Nephron (organoid): ENCODE measurements at regions not wholly inside any gene's neighbourhood (a gene's known extent, or its start where the extent isn't known, plus 50 kb on each side); places are given as distances from the start of the nearest gene placed in this dataset.

Source experiments
- H3K27ac Mint-ChIP-seq, 3 experiments: 2 replicates each; pipeline ENCODE4 v1.8.0; 2020; ENCODE audit warnings: mixed read lengths in 3 of 3, mild to moderate bottlenecking in 2 of 3, moderate library complexity in 1 of 3
- H3K27me3 Mint-ChIP-seq: 2 replicates; pipeline ENCODE4 v1.8.0; 2021; ENCODE audit warnings: low read depth, mild to moderate bottlenecking, moderate library complexity, mixed read lengths
- H3K36me3 Mint-ChIP-seq: 2 replicates; pipeline ENCODE4 v1.8.0; 2020; ENCODE audit warnings: low read depth, mixed read lengths
- H3K4me1 Mint-ChIP-seq: 2 replicates; pipeline ENCODE4 v1.8.0; 2020; ENCODE audit warnings: mixed read lengths
- H3K4me3 Mint-ChIP-seq, 3 experiments: 2 replicates each; pipeline ENCODE4 v1.8.0; 2020; ENCODE audit warnings: mild to moderate bottlenecking in 3 of 3, mixed read lengths in 3 of 3, moderate library complexity in 2 of 3
- H3K9me3 Mint-ChIP-seq: 2 replicates; pipeline ENCODE4 v1.8.0; 2020; ENCODE audit warnings: mixed read lengths
- TF ChIP-seq, protein P1 (sequence below), 3 experiments: fragments of 200-600 bp; sonication (generic); IDR thresholded peaks; one replicate each; pipeline ENCODE4 v1.5.0; 2021; ENCODE audit warnings: antibody characterized with exemption in 3 of 3; ENCODE audit not compliant: unreplicated experiment in 3 of 3

DNA sequence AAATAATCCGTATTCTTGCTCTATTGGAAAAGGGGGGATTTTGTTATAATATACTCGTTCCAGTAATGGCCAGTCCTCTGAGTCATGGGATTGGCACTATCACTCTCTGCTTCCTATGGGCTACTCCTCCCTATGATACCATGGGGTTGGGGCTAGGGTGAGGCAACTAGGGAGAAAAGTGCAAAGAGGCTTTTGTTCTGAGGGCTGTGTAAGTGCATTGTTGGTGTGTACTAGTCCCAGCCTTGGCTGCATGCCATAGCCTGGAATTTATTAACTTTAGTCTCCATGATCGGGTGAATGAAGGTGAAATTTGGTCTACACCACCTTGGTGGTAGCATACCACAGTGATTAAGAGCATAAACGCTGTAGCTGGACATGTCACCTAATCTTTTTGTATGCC is 247.6 kb downstream of the RPAP3 start:
- Mint-ChIP-seq H3K27me3 (peaks cover 8% of the 10 kb centered on the region), H3K36me3 (no peaks in the 10 kb centered on the region), H3K4me3 (no peak overlapping the region), H3K9me3 (peaks cover 13% of the 10 kb centered on the region), H3K4me1 (no peaks in the 10 kb centered on the region), H3K27ac (no peak overlapping the region)
- TF ChIP-seq, protein P1, sequence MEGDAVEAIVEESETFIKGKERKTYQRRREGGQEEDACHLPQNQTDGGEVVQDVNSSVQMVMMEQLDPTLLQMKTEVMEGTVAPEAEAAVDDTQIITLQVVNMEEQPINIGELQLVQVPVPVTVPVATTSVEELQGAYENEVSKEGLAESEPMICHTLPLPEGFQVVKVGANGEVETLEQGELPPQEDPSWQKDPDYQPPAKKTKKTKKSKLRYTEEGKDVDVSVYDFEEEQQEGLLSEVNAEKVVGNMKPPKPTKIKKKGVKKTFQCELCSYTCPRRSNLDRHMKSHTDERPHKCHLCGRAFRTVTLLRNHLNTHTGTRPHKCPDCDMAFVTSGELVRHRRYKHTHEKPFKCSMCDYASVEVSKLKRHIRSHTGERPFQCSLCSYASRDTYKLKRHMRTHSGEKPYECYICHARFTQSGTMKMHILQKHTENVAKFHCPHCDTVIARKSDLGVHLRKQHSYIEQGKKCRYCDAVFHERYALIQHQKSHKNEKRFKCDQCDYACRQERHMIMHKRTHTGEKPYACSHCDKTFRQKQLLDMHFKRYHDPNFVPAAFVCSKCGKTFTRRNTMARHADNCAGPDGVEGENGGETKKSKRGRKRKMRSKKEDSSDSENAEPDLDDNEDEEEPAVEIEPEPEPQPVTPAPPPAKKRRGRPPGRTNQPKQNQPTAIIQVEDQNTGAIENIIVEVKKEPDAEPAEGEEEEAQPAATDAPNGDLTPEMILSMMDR (IDR thresholded peaks at IDR 0.05; ENCODE audit: unreplicated experiment in 3 of 3), result no peak

DNA sequence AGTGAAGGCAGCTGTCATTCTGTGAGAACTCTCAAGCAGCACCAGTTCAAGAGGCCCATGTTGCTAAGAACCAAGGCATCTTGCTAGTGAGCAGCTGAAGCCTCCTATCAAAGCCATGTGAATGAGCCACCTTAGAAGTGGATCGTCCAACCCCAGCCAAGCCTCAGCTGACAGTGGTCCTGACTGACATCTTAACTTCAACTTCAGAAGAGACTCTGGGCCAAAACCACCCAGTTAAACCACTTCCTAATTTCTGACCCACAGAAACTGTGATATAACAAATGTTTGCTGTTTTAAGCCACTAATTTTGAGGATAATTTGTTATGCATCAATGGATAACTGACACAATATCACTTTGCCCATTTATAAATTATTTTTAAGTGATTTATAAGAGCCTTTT is 256.0 kb downstream of the RPAP3 start:
- H3K9me3 Mint-ChIP-seq, result peaks cover 6% of the 10 kb centered on the region
- no peaks in the 10 kb centered on the region for H3K4me1 Mint-ChIP-seq
- no peak overlapping the region for H3K27ac Mint-ChIP-seq
- no peak overlapping the region for H3K4me3 Mint-ChIP-seq
- H3K36me3 Mint-ChIP-seq, result no peaks in the 10 kb centered on the region
- TF ChIP-seq, protein P1 (IDR thresholded peaks at IDR 0.05; ENCODE audit: unreplicated experiment in 3 of 3), result no peak
- H3K27me3 Mint-ChIP-seq, result peaks cover 6% of the 10 kb centered on the region

DNA sequence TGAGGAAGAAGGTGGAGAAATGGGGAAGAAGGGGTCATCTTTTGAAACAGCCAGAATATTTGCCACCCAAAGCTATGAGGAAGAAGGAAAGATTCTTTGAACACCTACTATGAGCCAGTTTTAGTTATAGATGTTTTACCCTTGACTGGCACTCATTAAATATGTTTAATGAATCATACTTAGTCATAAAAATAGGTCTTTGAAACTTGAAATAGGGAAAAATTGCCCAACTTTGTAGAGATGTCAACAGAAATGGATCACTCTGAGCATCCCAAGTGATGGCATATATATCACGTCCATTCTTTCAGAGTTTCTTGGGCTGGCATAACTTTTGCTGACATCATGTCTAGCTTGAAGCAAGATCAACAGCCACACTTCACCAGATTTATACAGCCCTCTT is 263.5 kb downstream of the RPAP3 start:
- Mint-ChIP-seq H3K9me3 (peaks cover 49% of the 10 kb centered on the region), H3K36me3 (no peaks in the 10 kb centered on the region), H3K27ac (no peak overlapping the region), H3K4me1 (no peaks in the 10 kb centered on the region), H3K27me3 (no peaks in the 10 kb centered on the region), H3K4me3 (no peak overlapping the region)
- TF ChIP-seq, protein P1 (IDR thresholded peaks at IDR 0.05; ENCODE audit: unreplicated experiment in 3 of 3), result no peak

DNA sequence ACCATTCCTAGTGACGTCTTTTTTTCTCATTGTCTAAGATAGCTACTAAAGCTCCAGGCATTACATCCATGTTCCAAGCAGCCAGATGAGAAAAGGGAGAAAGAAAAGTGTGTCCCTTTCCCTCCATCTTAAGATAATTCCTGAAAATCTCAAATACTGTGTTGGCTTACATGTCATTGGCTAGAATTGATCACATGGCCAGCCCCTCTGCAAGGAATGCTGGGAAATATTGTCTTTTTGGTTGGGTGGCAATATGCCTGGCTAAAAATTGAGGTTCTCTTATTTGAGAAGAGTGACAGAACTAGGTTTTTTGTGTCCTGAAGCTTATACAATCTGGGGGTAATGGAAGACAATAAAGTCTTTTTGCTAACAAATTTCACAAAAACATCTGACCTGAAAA is 264.3 kb downstream of the RPAP3 start:
- H3K4me3 Mint-ChIP-seq, result no peak overlapping the region
- H3K9me3 Mint-ChIP-seq, result peaks cover 51% of the 10 kb centered on the region
- H3K27ac Mint-ChIP-seq, result no peak overlapping the region
- no peaks in the 10 kb centered on the region for H3K36me3 Mint-ChIP-seq
- no peaks in the 10 kb centered on the region for H3K4me1 Mint-ChIP-seq
- TF ChIP-seq, protein P1 (IDR thresholded peaks at IDR 0.05; ENCODE audit: unreplicated experiment in 3 of 3), result no peak
- H3K27me3 Mint-ChIP-seq, result no peaks in the 10 kb centered on the region

DNA sequence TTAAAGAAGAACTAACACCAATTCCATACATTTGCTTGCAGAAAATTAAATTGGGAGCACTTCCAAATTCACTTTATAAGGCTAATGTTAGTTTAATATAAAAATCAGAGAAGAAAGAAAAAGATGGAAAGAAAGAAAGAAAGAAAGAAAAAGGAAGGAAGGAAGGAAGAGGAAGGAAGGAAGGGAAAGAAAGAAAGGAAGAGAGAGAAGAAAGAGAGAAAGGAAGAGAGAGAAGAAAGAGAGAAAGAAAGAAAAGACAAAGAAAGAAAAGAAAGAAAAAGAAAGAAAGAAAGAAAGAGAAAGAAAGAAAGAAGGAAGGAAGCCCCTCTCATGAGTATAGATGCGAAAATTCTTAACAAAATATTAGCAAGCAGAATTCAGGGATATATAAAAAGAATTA is 267.7 kb downstream of the RPAP3 start:
- TF ChIP-seq, protein P1 (IDR thresholded peaks at IDR 0.05; ENCODE audit: unreplicated experiment in 3 of 3), result no peak
- Mint-ChIP-seq H3K36me3 (no peaks in the 10 kb centered on the region), H3K9me3 (peaks cover 52% of the 10 kb centered on the region), H3K4me1 (no peaks in the 10 kb centered on the region), H3K27me3 (no peaks in the 10 kb centered on the region), H3K4me3 (no peak overlapping the region), H3K27ac (no peak overlapping the region)

DNA sequence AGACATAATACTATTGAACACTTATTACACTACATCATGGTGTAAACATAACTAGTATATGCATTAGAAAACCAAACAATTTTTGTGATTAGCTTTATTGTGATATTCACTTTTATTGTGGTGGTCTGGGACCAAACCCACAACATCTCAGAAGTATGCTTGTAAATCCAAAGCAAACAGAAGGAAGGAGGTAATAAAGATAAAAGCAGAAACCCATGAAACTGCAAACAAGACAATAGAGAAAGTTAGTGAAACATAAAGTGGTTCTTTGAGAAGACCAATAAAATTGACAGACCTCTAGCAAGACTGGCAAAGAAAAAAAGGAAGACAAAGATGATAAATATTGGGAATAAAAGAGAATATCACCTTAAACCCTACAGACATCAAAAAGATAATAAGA is 268.3 kb downstream of the RPAP3 start:
- no peak overlapping the region for H3K27ac Mint-ChIP-seq
- no peak overlapping the region for H3K4me3 Mint-ChIP-seq
- no peaks in the 10 kb centered on the region for H3K27me3 Mint-ChIP-seq
- H3K9me3 Mint-ChIP-seq, result peaks cover 46% of the 10 kb centered on the region
- TF ChIP-seq, protein P1 (IDR thresholded peaks at IDR 0.05; ENCODE audit: unreplicated experiment in 3 of 3), result no peak
- no peaks in the 10 kb centered on the region for H3K4me1 Mint-ChIP-seq
- no peaks in the 10 kb centered on the region for H3K36me3 Mint-ChIP-seq
